ENCODE measurements at regions not wholly inside any gene's neighbourhood (a gene's known extent, or its start where the extent isn't known, plus 50 kb on each side); places are given as distances from the start of the nearest gene placed in this dataset.

GRCh38 chr5:106417163-106417562 lies 1253.6 kb downstream of the EFNA5 start:
- ATAC-seq = no peak
- H3K4me3 ChIP-seq = no peak overlapping the region
- H3K27me3 ChIP-seq = no peaks in the 10 kb centered on the region
- 76 to 87% methylated on average over 22 of the region's 22 CpGs for WGBS, 2 donors
- no peak overlapping the region for H3K27ac ChIP-seq
- no peaks in the 10 kb centered on the region for H3K4me1 ChIP-seq
- intact Hi-C loops (cut with DNase I) = no loop called here
- no peak for DNase-seq
- TF ChIP-seq, protein P1, sequence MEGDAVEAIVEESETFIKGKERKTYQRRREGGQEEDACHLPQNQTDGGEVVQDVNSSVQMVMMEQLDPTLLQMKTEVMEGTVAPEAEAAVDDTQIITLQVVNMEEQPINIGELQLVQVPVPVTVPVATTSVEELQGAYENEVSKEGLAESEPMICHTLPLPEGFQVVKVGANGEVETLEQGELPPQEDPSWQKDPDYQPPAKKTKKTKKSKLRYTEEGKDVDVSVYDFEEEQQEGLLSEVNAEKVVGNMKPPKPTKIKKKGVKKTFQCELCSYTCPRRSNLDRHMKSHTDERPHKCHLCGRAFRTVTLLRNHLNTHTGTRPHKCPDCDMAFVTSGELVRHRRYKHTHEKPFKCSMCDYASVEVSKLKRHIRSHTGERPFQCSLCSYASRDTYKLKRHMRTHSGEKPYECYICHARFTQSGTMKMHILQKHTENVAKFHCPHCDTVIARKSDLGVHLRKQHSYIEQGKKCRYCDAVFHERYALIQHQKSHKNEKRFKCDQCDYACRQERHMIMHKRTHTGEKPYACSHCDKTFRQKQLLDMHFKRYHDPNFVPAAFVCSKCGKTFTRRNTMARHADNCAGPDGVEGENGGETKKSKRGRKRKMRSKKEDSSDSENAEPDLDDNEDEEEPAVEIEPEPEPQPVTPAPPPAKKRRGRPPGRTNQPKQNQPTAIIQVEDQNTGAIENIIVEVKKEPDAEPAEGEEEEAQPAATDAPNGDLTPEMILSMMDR (IDR thresholded peaks at IDR 0.05) = no peak
- no peaks in the 10 kb centered on the region for H3K36me3 ChIP-seq
- H3K9me3 ChIP-seq = peaks cover 0 to 3% (median 0%) of the 10 kb centered on the region in 11 donors

- no peak overlapping the region for H3K4me3 ChIP-seq
- DNase-seq = no peak
- intact Hi-C loops (cut with DNase I) = no loop called here
- no peaks in the 10 kb centered on the region for H3K36me3 ChIP-seq
- no peak overlapping the region for H3K27ac ChIP-seq
- ATAC-seq = no peak
- no peaks in the 10 kb centered on the region for H3K27me3 ChIP-seq
- H3K4me1 ChIP-seq = no peaks in the 10 kb centered on the region
- TF ChIP-seq, protein P1 (IDR thresholded peaks at IDR 0.05) = no peak
- H3K9me3 ChIP-seq = no peaks in the 10 kb centered on the region
- WGBS, 2 donors = 79 to 82% methylated on average over 4 of the region's 4 CpGs
These were observed 1255.2 kb downstream of the EFNA5 start for GRCh38 chr5:106415541-106415940.

DNA sequence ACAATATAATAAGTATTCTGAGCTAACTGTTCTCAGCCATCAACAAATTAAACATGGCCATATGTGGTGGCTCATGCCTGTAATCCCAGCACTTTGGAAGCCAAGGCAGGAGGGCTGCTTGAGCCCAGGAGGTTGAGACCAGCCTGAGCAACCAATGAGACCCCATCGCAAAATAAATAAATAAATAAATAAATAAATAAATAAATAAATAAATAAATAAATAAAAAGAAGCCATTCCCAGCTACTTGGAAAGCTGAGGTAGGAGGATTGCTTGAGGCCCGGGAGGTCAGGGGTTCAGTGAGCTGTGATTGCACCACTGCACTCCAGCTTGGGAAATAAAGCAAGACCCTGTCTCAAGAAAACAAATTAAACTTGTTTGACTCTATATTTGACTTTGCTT lies 1256.4 kb downstream of the EFNA5 start:
- intact Hi-C loops (cut with DNase I) = no loop called here
- WGBS, 2 donors = 98% methylated on average over 2 of the region's 2 CpGs
- Histone ChIP-seq H3K4me1 (no peaks in the 10 kb centered on the region), H3K27ac (no peak overlapping the region), H3K36me3 (no peaks in the 10 kb centered on the region), H3K4me3 (no peak overlapping the region), H3K9me3 (no peaks in the 10 kb centered on the region), H3K27me3 (no peaks in the 10 kb centered on the region)
- TF ChIP-seq, protein P1 (IDR thresholded peaks at IDR 0.05) = no peak
- ATAC-seq (no peak), DNase-seq (no peak)

GRCh38 chr5:106412606-106413005 lies 1258.1 kb downstream of the EFNA5 start:
- H3K9me3 ChIP-seq = no peaks in the 10 kb centered on the region
- H3K27ac ChIP-seq = no peak overlapping the region
- TF ChIP-seq, protein P1 (IDR thresholded peaks at IDR 0.05) = no peak
- ATAC-seq (no peak), DNase-seq (no peak)
- H3K4me1 ChIP-seq = no peaks in the 10 kb centered on the region
- H3K36me3 ChIP-seq = no peaks in the 10 kb centered on the region
- no peaks in the 10 kb centered on the region for H3K27me3 ChIP-seq
- H3K4me3 ChIP-seq = no peak overlapping the region
- intact Hi-C loops (cut with DNase I) = no loop called here

- no peak for ATAC-seq
- no peaks in the 10 kb centered on the region for H3K27me3 ChIP-seq
- no peak for DNase-seq
- no peaks in the 10 kb centered on the region for H3K36me3 ChIP-seq
- WGBS, 2 donors = 61 to 79% methylated on average over 2 of the region's 2 CpGs
- no peak overlapping the region for H3K27ac ChIP-seq
- TF ChIP-seq, protein P1 (IDR thresholded peaks at IDR 0.05) = no peak
- intact Hi-C loops (cut with DNase I) = no loop called here
- no peaks in the 10 kb centered on the region for H3K4me1 ChIP-seq
- no peaks in the 10 kb centered on the region for H3K9me3 ChIP-seq
- no peak overlapping the region for H3K4me3 ChIP-seq
These were observed 1262.2 kb downstream of the EFNA5 start for GRCh38 chr5:106408570-106408969.
